Activated T-cell treated with anti-CD3 and anti-CD28 coated beads for 1 hour (primary cell): ENCODE measurements at regions not wholly inside any gene's neighbourhood (a gene's known extent, or its start where the extent isn't known, plus 50 kb on each side); places are given as distances from the start of the nearest gene placed in this dataset.
"Not testable (repeated sequence)": the region's sequence is repeated elsewhere in the genome, so short reads cannot be mapped to it uniquely, and the experiment has no call there.

ENCODE experiments used
- DNase-seq: peaks from one replicate; pipeline ENCODE4 v3.0.0-alpha.2; 2020; ENCODE audit warnings: low read depth

GRCh38 chr16:22436823-22437652 lies 62.6 kb upstream of the CDR2 start:
- DNase-seq: peak; percentile 48

- DNase-seq: not testable (repeated sequence)
These were observed 62.0 kb upstream of the CDR2 start for GRCh38 chr16:22436326-22436822.

- not testable (repeated sequence) for DNase-seq
These were observed 56.9 kb upstream of the CDR2 start for GRCh38 chr16:22431314-22431713.

GRCh38 chr16:22428654-22429053 lies 54.2 kb upstream of the CDR2 start:
- no peak for DNase-seq

GRCh38 chr16:22427556-22427955 lies 53.1 kb upstream of the CDR2 start:
- no peak for DNase-seq

GRCh38 chr16:22425847-22426246 lies 51.4 kb upstream of the CDR2 start:
- DNase-seq: no peak

- no peak for DNase-seq
These were observed 50.8 kb upstream of the CDR2 start for GRCh38 chr16:22425036-22425801.

- DNase-seq: no peak
These were observed 49.9 kb upstream of the CDR2 start for GRCh38 chr16:22424161-22424937.
